Testis (tissue), 2 donors: ENCODE measurements at regions not wholly inside any gene's neighbourhood (a gene's known extent, or its start where the extent isn't known, plus 50 kb on each side); places are given as distances from the start of the nearest gene placed in this dataset.

Experiments
- POLR2A ChIP-seq: fragments of 450-650 bp; IDR thresholded peaks from one replicate; pipeline ENCODE4 v1.6.1; 2017; ENCODE audit warnings: antibody characterized with exemption, mild to moderate bottlenecking, moderate library complexity
- TF ChIP-seq, protein P1 (sequence below), 3 experiments: fragments of 450-650 bp in 2 of 3; fragments of 200-600 bp in 1 of 3; sonication (generic) in 1 of 3; IDR thresholded peaks; one replicate each; pipeline ENCODE4 v1.5.1; 2016 to 2019; ENCODE audit warnings: antibody characterized with exemption in 3 of 3, mild to moderate bottlenecking in 2 of 3, moderate library complexity in 1 of 3

DNA sequence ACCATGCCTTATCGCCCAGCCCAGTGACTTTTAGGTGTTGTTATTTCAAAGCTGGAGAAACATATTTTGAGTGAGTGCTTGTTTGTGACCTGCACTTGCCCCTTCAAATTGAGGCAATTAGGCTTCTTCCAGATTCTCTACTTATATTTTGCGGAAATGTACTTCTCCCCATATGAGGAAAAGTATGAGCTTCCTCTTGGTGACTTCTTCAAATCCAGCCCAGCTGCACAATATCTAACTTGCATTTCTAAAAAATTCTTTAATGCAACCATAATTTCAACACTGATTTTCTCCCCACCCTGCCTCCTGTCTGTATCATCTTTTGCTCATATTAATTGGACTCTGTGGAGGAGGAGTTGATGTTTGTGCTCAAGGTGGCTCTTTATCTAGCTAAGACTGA is 391.2 kb upstream of the POU3F3 start:
- TF ChIP-seq, protein P1, sequence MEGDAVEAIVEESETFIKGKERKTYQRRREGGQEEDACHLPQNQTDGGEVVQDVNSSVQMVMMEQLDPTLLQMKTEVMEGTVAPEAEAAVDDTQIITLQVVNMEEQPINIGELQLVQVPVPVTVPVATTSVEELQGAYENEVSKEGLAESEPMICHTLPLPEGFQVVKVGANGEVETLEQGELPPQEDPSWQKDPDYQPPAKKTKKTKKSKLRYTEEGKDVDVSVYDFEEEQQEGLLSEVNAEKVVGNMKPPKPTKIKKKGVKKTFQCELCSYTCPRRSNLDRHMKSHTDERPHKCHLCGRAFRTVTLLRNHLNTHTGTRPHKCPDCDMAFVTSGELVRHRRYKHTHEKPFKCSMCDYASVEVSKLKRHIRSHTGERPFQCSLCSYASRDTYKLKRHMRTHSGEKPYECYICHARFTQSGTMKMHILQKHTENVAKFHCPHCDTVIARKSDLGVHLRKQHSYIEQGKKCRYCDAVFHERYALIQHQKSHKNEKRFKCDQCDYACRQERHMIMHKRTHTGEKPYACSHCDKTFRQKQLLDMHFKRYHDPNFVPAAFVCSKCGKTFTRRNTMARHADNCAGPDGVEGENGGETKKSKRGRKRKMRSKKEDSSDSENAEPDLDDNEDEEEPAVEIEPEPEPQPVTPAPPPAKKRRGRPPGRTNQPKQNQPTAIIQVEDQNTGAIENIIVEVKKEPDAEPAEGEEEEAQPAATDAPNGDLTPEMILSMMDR (IDR thresholded peaks at IDR 0.05), result no peak
- no peak for TF ChIP-seq POLR2A
